Smooth muscle cell (in vitro differentiated cells): ENCODE measurements at regions not wholly inside any gene's neighbourhood (a gene's known extent, or its start where the extent isn't known, plus 50 kb on each side); places are given as distances from the start of the nearest gene placed in this dataset.

Experiments used
- DNase-seq: peaks from one replicate; lab custom pipeline; 2025; ENCODE audit not compliant: unreplicated experiment; lab: John Stamatoyannopoulos, UW
- H2AFZ ChIP-seq: fragments of 200-600 bp; sonication (generic); 2 replicates; pipeline ENCODE4 v1.6.0; 2016; ENCODE audit warnings: antibody characterized with exemption, low read depth, mild to moderate bottlenecking
- H3F3A ChIP-seq: fragments of 200-600 bp; sonication (generic); 2 replicates; pipeline ENCODE4 v1.6.0; 2017; ENCODE audit warnings: antibody characterized with exemption, low read depth
- H3K27ac ChIP-seq: fragments of 200-600 bp; sonication (generic); 2 replicates; pipeline ENCODE4 v1.5.1; 2016; ENCODE audit warnings: low read depth, mild to moderate bottlenecking
- H3K27me3 ChIP-seq: fragments of 200-600 bp; sonication (generic); 2 replicates; pipeline ENCODE4 v1.6.1; 2016; ENCODE audit warnings: low read depth, mild to moderate bottlenecking
- H3K36me3 ChIP-seq: fragments of 200-600 bp; sonication (generic); 2 replicates; pipeline ENCODE4 v1.5.1; 2016; ENCODE audit warnings: low read depth
- H3K4me1 ChIP-seq: fragments of 200-600 bp; sonication (generic); 2 replicates; pipeline ENCODE4 v1.5.1; 2016; ENCODE audit warnings: low read depth
- H3K4me2 ChIP-seq: fragments of 200-600 bp; sonication (generic); 2 replicates; pipeline ENCODE4 v1.6.0; 2016; ENCODE audit warnings: mild to moderate bottlenecking
- H3K4me3 ChIP-seq: fragments of 200-600 bp; sonication (generic); 2 replicates; pipeline ENCODE4 v1.5.1; 2016; ENCODE audit warnings: mild to moderate bottlenecking
- H3K79me2 ChIP-seq: fragments of 200-600 bp; sonication (generic); 2 replicates; pipeline ENCODE4 v1.6.0; 2016; ENCODE audit warnings: low read depth, mild to moderate bottlenecking
- H3K9ac ChIP-seq: fragments of 200-600 bp; sonication (generic); 2 replicates; pipeline ENCODE4 v1.6.0; 2016; ENCODE audit warnings: low read depth
- H3K9me3 ChIP-seq: fragments of 200-600 bp; sonication (generic); replicated peaks from 2 replicates; pipeline ENCODE4 v1.5.1; 2016; ENCODE audit warnings: low read depth
- H4K20me1 ChIP-seq: fragments of 200-600 bp; sonication (generic); 2 replicates; pipeline ENCODE4 v1.6.0; 2016; ENCODE audit warnings: low read depth
- WGBS: methylation state at CpG from one replicate; pipeline ENCODE4 v1.1.7; 2016; ENCODE audit warnings: low lambda C conversion rate; 5-methylcytosine and 5-hydroxymethylcytosine counted together
- TF ChIP-seq, protein P1 (sequence below): fragments of 200-600 bp; sonication (generic); IDR thresholded peaks from 2 replicates; pipeline ENCODE4 v1.5.1; 2017; ENCODE audit warnings: borderline replicate concordance, mild to moderate bottlenecking, antibody characterized with exemption; ENCODE audit not compliant: insufficient read depth, poor library complexity, severe bottlenecking

GRCh38 chr2:146908776-146909175 lies 936.1 kb upstream of the ACVR2A start:
- Histone ChIP-seq H4K20me1 (no peaks in the 10 kb centered on the region), H3K27me3 (no peaks in the 10 kb centered on the region), H2AFZ (no peak overlapping the region), H3K9me3 (no peaks in the 10 kb centered on the region), H3K36me3 (no peaks in the 10 kb centered on the region), H3K27ac (no peak overlapping the region), H3K4me2 (no peak overlapping the region), H3K4me3 (no peak overlapping the region), H3K9ac (no peak overlapping the region), H3K4me1 (no peaks in the 10 kb centered on the region), H3K79me2 (no peaks in the 10 kb centered on the region), H3F3A (no peaks in the 10 kb centered on the region)
- DNase-seq: no peak
- TF ChIP-seq, protein P1, sequence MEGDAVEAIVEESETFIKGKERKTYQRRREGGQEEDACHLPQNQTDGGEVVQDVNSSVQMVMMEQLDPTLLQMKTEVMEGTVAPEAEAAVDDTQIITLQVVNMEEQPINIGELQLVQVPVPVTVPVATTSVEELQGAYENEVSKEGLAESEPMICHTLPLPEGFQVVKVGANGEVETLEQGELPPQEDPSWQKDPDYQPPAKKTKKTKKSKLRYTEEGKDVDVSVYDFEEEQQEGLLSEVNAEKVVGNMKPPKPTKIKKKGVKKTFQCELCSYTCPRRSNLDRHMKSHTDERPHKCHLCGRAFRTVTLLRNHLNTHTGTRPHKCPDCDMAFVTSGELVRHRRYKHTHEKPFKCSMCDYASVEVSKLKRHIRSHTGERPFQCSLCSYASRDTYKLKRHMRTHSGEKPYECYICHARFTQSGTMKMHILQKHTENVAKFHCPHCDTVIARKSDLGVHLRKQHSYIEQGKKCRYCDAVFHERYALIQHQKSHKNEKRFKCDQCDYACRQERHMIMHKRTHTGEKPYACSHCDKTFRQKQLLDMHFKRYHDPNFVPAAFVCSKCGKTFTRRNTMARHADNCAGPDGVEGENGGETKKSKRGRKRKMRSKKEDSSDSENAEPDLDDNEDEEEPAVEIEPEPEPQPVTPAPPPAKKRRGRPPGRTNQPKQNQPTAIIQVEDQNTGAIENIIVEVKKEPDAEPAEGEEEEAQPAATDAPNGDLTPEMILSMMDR: no peak
- 84% methylated on average over 3 of the region's 3 CpGs for WGBS

- H3K4me1 ChIP-seq: no peaks in the 10 kb centered on the region
- H3K36me3 ChIP-seq: no peaks in the 10 kb centered on the region
- 53% methylated on average over 1 of the region's 1 CpG for WGBS
- H3K79me2 ChIP-seq: no peaks in the 10 kb centered on the region
- H2AFZ ChIP-seq: no peak overlapping the region
- TF ChIP-seq, protein P1: no peak
- H3K9me3 ChIP-seq: no peaks in the 10 kb centered on the region
- H3K27me3 ChIP-seq: no peaks in the 10 kb centered on the region
- no peak overlapping the region for H3K9ac ChIP-seq
- H3K4me2 ChIP-seq: no peak overlapping the region
- H4K20me1 ChIP-seq: no peaks in the 10 kb centered on the region
- H3K4me3 ChIP-seq: no peak overlapping the region
- no peaks in the 10 kb centered on the region for H3F3A ChIP-seq
- no peak overlapping the region for H3K27ac ChIP-seq
- no peak for DNase-seq
Measured at GRCh38 chr2:146898083-146898482, 946.7 kb upstream of the ACVR2A start.

DNA sequence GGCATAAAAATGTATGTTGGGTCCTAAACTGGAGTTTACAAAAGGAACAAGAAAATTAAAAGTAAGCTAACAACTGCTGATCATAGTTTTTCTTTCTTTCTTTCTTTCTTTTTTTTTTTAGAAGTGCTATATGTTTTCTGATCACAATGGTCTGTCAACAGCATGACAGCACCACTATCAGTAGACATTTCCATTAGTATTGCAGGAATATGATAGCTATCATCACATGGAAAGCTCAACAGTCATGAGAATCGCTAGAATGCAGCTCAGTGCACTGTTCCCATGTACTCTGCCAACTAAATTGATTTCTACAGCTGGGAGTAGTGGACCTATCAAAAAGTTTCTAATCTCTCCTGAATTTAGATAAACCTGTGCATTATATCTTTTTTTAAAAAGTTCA lies 950.3 kb upstream of the ACVR2A start:
- Histone ChIP-seq H3K9me3 (no peaks in the 10 kb centered on the region), H3K4me3 (no peak overlapping the region), H3K4me1 (no peaks in the 10 kb centered on the region), H3K79me2 (no peaks in the 10 kb centered on the region), H3K27ac (no peak overlapping the region), H3K9ac (no peak overlapping the region), H2AFZ (no peak overlapping the region), H3K4me2 (no peak overlapping the region), H3K27me3 (no peaks in the 10 kb centered on the region), H4K20me1 (no peaks in the 10 kb centered on the region), H3K36me3 (no peaks in the 10 kb centered on the region), H3F3A (no peaks in the 10 kb centered on the region)
- TF ChIP-seq, protein P1: no peak
- 87% methylated on average over 1 of the region's 1 CpG for WGBS
- DNase-seq: no peak

DNA sequence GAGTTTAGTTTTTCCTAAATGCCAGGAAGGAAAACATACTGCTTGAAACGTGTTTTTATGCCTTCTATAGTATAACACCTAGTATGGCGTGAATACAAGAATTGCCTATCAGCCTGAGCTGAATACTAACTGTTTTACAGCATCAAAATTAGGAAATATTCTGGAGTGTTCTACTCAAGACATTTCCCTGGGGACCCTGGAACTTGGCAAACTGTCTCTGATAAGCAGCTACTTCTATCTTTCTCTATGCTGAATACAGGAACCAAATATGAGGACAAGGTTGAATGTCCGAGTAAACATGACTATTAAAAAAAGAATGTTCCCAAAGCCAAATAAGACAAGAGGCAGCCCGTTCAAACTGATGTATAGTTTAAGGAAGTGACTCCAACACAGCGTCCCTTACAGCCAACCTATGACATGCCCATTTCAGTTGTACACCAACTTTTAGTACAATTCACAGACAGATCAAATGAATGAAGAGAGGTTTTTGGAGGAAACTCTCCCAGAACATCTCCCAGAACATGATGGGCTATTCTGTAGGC lies 951.3 kb upstream of the ACVR2A start:
- Histone ChIP-seq H3K9ac (no peak overlapping the region), H3K27me3 (no peaks in the 10 kb centered on the region), H3K79me2 (no peaks in the 10 kb centered on the region), H3K36me3 (no peaks in the 10 kb centered on the region), H3K27ac (no peak overlapping the region), H3K9me3 (no peaks in the 10 kb centered on the region), H3K4me3 (no peak overlapping the region), H2AFZ (no peak overlapping the region), H3K4me1 (no peaks in the 10 kb centered on the region), H3K4me2 (no peak overlapping the region), H3F3A (no peaks in the 10 kb centered on the region), H4K20me1 (no peaks in the 10 kb centered on the region)
- TF ChIP-seq, protein P1: no peak
- DNase-seq: no peak
- 86% methylated on average over 5 of the region's 5 CpGs for WGBS
